MCF 10A (cell line): ENCODE measurements at regions not wholly inside any gene's neighbourhood (a gene's known extent, or its start where the extent isn't known, plus 50 kb on each side); places are given as distances from the start of the nearest gene placed in this dataset.

Experiments used
- BruUV-seq: library from RNA; stranded (reverse); fragments of 400-500 nt; replicated peaks from 2 replicates; lab custom pipeline; 2021; lab: Mats Ljungman, UMichigan
- CTCF ChIA-PET: fragments of 300-600 bp; sonication (Branson Sonifier 250); formaldehyde crosslinking; extraction: SDS; loops from one replicate; lab custom pipeline; 2021; ENCODE audit warnings: antibody characterized with exemption, inconsistent platforms; lab: Yijun Ruan, JAX
- POLR2A ChIA-PET: fragments of 300-600, 350-650 bp; sonication (Branson Sonifier 250); formaldehyde crosslinking; extraction: SDS; loops from one replicate; lab custom pipeline; 2020; ENCODE audit warnings: antibody characterized with exemption, inconsistent platforms; lab: Yijun Ruan, JAX
- DNase-seq: peaks from one replicate; pipeline ENCODE4 v3.0.0-alpha.2; 2018; ENCODE audit not compliant: unreplicated experiment
- H3K27ac Mint-ChIP-seq: one replicate; pipeline ENCODE4 v1.8.0; 2022; ENCODE audit warnings: mild to moderate bottlenecking, low read depth, mixed read lengths; ENCODE audit not compliant: unreplicated experiment
- H3K27me3 Mint-ChIP-seq: one replicate; pipeline ENCODE4 v1.8.0; 2022; ENCODE audit warnings: mixed read lengths; ENCODE audit not compliant: insufficient read depth, unreplicated experiment
- H3K36me3 Mint-ChIP-seq: one replicate; pipeline ENCODE4 v1.8.0; 2022; ENCODE audit warnings: mild to moderate bottlenecking, moderate library complexity, mixed read lengths; ENCODE audit not compliant: insufficient read depth, unreplicated experiment
- H3K4me1 Mint-ChIP-seq: one replicate; pipeline ENCODE4 v1.8.0; 2022; ENCODE audit warnings: mixed read lengths; ENCODE audit not compliant: insufficient read depth, unreplicated experiment
- H3K4me3 Mint-ChIP-seq: one replicate; pipeline ENCODE4 v1.8.0; 2022; ENCODE audit warnings: mild to moderate bottlenecking, moderate library complexity, mixed read lengths; ENCODE audit not compliant: unreplicated experiment
- H3K9me3 Mint-ChIP-seq: one replicate; pipeline ENCODE4 v1.8.0; 2022; ENCODE audit warnings: mixed read lengths; ENCODE audit not compliant: unreplicated experiment
- CTCF ChIP-seq: fragments of 200-600 bp; IDR thresholded peaks from one replicate; pipeline ENCODE4 v1.8.0; 2022; ENCODE audit warnings: antibody characterized with exemption, mild to moderate bottlenecking; ENCODE audit not compliant: unreplicated experiment
- intact Hi-C: fragments of 100-400 bp; cut with micrococcal nuclease; formaldehyde crosslinking; loops from 2 replicates; pipeline ENCODE4 v1.14.1; 2022

- H3K27ac Mint-ChIP-seq = no peak overlapping the region
- no peaks in the 10 kb centered on the region for H3K27me3 Mint-ChIP-seq
- no peak for DNase-seq
- POLR2A ChIA-PET = interaction anchor here (1.1 kb wide), 1 partner anchor 11 kb away, joined by 3 read pairs; no protein-coding TSS in a partner anchor
- no peaks in the 10 kb centered on the region for H3K9me3 Mint-ChIP-seq
- CTCF ChIA-PET = interaction anchor here (1.2 to 3.9 kb wide), 2 partner anchors 15 to 403 kb away, joined by 3 to 19 read pairs; no protein-coding TSS in a partner anchor
- BruUV-seq = no TSS peak
- intact Hi-C loops = no loop called here
- no peak for TF ChIP-seq CTCF
- no peak overlapping the region for H3K4me3 Mint-ChIP-seq
- H3K4me1 Mint-ChIP-seq = peaks cover 11% of the 10 kb centered on the region
- H3K36me3 Mint-ChIP-seq = no peaks in the 10 kb centered on the region
Observed at GRCh38 chr15:31574766-31575165, 248.1 kb downstream of the KLF13 start.

GRCh38 chr15:31577108-31577507 lies 250.5 kb downstream of the KLF13 start:
- intact Hi-C loops = no loop called here
- Mint-ChIP-seq H3K4me3 (no peak overlapping the region), H3K36me3 (no peaks in the 10 kb centered on the region), H3K27ac (no peak overlapping the region), H3K4me1 (peaks cover 12% of the 10 kb centered on the region), H3K27me3 (no peaks in the 10 kb centered on the region), H3K9me3 (no peaks in the 10 kb centered on the region)
- no peak for TF ChIP-seq CTCF
- no TSS peak for BruUV-seq
- POLR2A ChIA-PET = interaction anchor here (0.6 kb wide), 1 partner anchor 391 kb away, joined by 3 read pairs; no protein-coding TSS in a partner anchor
- CTCF ChIA-PET = interaction anchor here (0.6 to 1.4 kb wide), 2 partner anchors 399 to 400 kb away, joined by 3 to 4 read pairs; no protein-coding TSS in a partner anchor
- DNase-seq = no peak

- ChIA-PET POLR2A (no interaction called here), CTCF (no interaction called here)
- H3K36me3 Mint-ChIP-seq = no peaks in the 10 kb centered on the region
- H3K4me1 Mint-ChIP-seq = peaks cover 12% of the 10 kb centered on the region
- DNase-seq = no peak
- no peaks in the 10 kb centered on the region for H3K9me3 Mint-ChIP-seq
- H3K4me3 Mint-ChIP-seq = no peak overlapping the region
- no peak for TF ChIP-seq CTCF
- no TSS peak for BruUV-seq
- no peak overlapping the region for H3K27ac Mint-ChIP-seq
- no peaks in the 10 kb centered on the region for H3K27me3 Mint-ChIP-seq
- intact Hi-C loops = no loop called here
Observed at GRCh38 chr15:31579282-31579681, 252.6 kb downstream of the KLF13 start.

- no peak overlapping the region for H3K4me3 Mint-ChIP-seq
- no peak overlapping the region for H3K27ac Mint-ChIP-seq
- ChIA-PET POLR2A (no interaction called here), CTCF (no interaction called here)
- peaks cover 12% of the 10 kb centered on the region for H3K4me1 Mint-ChIP-seq
- no peaks in the 10 kb centered on the region for H3K36me3 Mint-ChIP-seq
- no peak for DNase-seq
- BruUV-seq = no TSS peak
- no peaks in the 10 kb centered on the region for H3K27me3 Mint-ChIP-seq
- H3K9me3 Mint-ChIP-seq = no peaks in the 10 kb centered on the region
- intact Hi-C loops = no loop called here
- no peak for TF ChIP-seq CTCF
Observed at GRCh38 chr15:31579976-31580375, 253.3 kb downstream of the KLF13 start.
